H1 (cell line): ENCODE measurements at regions not wholly inside any gene's neighbourhood (a gene's known extent, or its start where the extent isn't known, plus 50 kb on each side); places are given as distances from the start of the nearest gene placed in this dataset.

Source experiments
- EZH2 ChIP-seq: fragments of 200-600 bp; sonication (generic); IDR thresholded peaks from 2 replicates; pipeline ENCODE4 v1.7.1; 2012; ENCODE audit warnings: low read depth, mild to moderate bottlenecking, moderate library complexity, low read length, inconsistent platforms; ENCODE audit not compliant: severe bottlenecking
- FOSL1 ChIP-seq: IDR thresholded peaks from 2 replicates; pipeline ENCODE4 v1.6.1; 2011; ENCODE audit warnings: mild to moderate bottlenecking, low read depth, low read length, moderate library complexity; ENCODE audit not compliant: insufficient read depth
- JUN ChIP-seq: IDR thresholded peaks from 2 replicates; pipeline ENCODE4 v1.6.1; 2011; ENCODE audit warnings: low read depth, mild to moderate bottlenecking, improper control_type of control experiment, low read length
- JUND ChIP-seq: IDR thresholded peaks from 2 replicates; pipeline ENCODE4 v1.6.1; 2011; ENCODE audit warnings: mild to moderate bottlenecking, improper control_type of control experiment, low read length
- MAFK ChIP-seq: IDR thresholded peaks from 2 replicates; pipeline ENCODE4 v1.6.1; 2012; ENCODE audit warnings: low read depth, mild to moderate bottlenecking, improper control_type of control experiment, low read length
- POLR2AphosphoS5 ChIP-seq: IDR thresholded peaks from 2 replicates; pipeline ENCODE4 v1.6.1; 2011; ENCODE audit warnings: low read depth, low read length
- SP1 ChIP-seq: IDR thresholded peaks from 2 replicates; pipeline ENCODE4 v1.6.1; 2011; ENCODE audit warnings: low read depth, low read length
- TAF1 ChIP-seq: IDR thresholded peaks from 2 replicates; pipeline ENCODE4 v1.6.1; 2011; ENCODE audit warnings: mild to moderate bottlenecking, low read depth, low read length
- TF ChIP-seq, protein P1 (sequence below), 3 experiments: IDR thresholded peaks; 1 replicate in 2 of 3; 2 replicates in 1 of 3; pipeline versions ENCODE4 v1.5.1 to v1.6.1; 2011; ENCODE audit warnings: low read length in 3 of 3, mild to moderate bottlenecking in 3 of 3, inconsistent platforms in 2 of 3, low read depth in 1 of 3, moderate library complexity in 1 of 3; ENCODE audit not compliant: insufficient read depth in 1 of 3; ENCODE audit errors: control extremely low read depth in 1 of 3
- TF ChIP-seq, protein P2 (sequence below): IDR thresholded peaks from 2 replicates; pipeline ENCODE4 v1.6.1; 2011; ENCODE audit warnings: low read depth, mild to moderate bottlenecking, low read length; ENCODE audit not compliant: insufficient read depth

DNA sequence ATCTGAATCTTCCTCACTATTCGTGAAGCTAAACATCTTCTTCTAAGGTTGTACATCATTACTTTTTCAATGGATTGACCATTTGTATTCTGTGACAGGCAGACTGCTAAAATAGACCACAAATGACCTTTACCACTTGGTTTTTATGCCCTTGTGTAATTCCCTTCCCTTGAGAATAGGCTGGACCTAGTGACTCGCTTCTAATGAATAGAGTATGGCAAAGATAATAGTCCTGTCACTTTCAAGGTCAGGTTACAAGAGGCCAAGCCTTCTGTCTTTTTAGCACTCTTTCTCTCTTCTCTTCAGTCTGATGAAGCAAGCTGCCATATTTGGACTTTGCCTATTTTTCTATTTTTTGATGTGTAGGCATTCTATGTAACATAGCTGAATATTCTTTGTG, 492.9 kb downstream of the SOX6 start:
- TF ChIP-seq, protein P1, sequence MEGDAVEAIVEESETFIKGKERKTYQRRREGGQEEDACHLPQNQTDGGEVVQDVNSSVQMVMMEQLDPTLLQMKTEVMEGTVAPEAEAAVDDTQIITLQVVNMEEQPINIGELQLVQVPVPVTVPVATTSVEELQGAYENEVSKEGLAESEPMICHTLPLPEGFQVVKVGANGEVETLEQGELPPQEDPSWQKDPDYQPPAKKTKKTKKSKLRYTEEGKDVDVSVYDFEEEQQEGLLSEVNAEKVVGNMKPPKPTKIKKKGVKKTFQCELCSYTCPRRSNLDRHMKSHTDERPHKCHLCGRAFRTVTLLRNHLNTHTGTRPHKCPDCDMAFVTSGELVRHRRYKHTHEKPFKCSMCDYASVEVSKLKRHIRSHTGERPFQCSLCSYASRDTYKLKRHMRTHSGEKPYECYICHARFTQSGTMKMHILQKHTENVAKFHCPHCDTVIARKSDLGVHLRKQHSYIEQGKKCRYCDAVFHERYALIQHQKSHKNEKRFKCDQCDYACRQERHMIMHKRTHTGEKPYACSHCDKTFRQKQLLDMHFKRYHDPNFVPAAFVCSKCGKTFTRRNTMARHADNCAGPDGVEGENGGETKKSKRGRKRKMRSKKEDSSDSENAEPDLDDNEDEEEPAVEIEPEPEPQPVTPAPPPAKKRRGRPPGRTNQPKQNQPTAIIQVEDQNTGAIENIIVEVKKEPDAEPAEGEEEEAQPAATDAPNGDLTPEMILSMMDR (IDR thresholded peaks at IDR 0.05; ENCODE audit: control extremely low read depth in 1 of 3, insufficient read depth in 1 of 3, low read depth in 1 of 3, low read length in 3 of 3), result no peak
- TF ChIP-seq POLR2AphosphoS5, result no peak
- TF ChIP-seq EZH2, result no peak
- no peak for TF ChIP-seq MAFK
- no peak for TF ChIP-seq JUN
- TF ChIP-seq TAF1, result no peak
- TF ChIP-seq JUND, result no peak
- no peak for TF ChIP-seq SP1
- no peak for TF ChIP-seq FOSL1
- TF ChIP-seq, protein P2, sequence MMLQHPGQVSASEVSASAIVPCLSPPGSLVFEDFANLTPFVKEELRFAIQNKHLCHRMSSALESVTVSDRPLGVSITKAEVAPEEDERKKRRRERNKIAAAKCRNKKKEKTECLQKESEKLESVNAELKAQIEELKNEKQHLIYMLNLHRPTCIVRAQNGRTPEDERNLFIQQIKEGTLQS, result no peak
